ENCODE measurements at regions not wholly inside any gene's neighbourhood (a gene's known extent, or its start where the extent isn't known, plus 50 kb on each side); places are given as distances from the start of the nearest gene placed in this dataset.

- Histone ChIP-seq H3K27me3 (no peaks in the 10 kb centered on the region), H3K27ac (replicated peaks in 1 of 4) (no peak overlapping the region), H3K36me3 (no peaks in the 10 kb centered on the region), H3K9me3 (no peaks in the 10 kb centered on the region), H3K4me3 (no peak overlapping the region), H3K4me1 (no peaks in the 10 kb centered on the region)
- TF ChIP-seq POLR2AphosphoS5 (IDR thresholded peaks at IDR 0.05) (no peak), POLR2A (IDR thresholded peaks at IDR 0.05; ENCODE audit: low read depth) (no peak)
- intact Hi-C loops (cut with DNase I): no loop called here
- DNase-seq (ENCODE audit: extremely low spot score): no peak
- 59% methylated on average over 5 of the region's 5 CpGs for WGBS
Measured at GRCh38 chr14:97921296-97921695, 1124.1 kb downstream of the VRK1 start.

DNA sequence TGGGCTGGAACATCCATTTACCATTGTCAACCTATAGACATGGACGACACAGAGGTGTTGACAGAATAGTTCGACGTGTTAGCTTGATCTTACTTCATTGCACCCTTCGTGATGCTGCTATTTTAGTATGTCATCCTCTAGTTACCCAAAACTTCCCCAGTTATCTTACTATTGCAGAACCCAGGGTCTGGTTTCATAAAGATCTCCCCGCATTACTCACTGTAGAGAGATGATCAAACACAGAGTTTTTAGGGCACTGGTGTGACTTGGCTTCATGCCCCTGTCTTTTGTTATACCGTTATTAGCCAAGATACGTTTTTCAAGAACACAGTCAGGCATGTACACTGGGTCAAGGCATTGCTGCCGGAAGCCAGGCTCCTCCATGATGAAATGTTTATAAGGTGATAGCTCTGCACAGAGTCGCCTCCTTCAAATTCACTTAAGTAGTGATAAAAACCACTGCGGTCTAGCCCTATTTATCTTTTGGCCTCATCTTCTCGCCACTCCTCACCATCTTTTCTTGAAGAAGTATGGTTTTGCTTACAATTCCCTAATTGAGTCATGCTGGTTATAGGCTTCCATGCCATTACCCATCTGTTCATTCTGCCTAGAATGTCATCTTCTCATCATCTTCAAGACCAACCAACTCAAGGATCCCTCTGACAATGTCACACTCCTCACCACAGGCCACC, 1127.9 kb downstream of the VRK1 start:
- H3K27me3 ChIP-seq: no peaks in the 10 kb centered on the region
- no peaks in the 10 kb centered on the region for H3K4me1 ChIP-seq
- intact Hi-C loops (cut with DNase I): no loop called here
- no peaks in the 10 kb centered on the region for H3K9me3 ChIP-seq
- TF ChIP-seq POLR2AphosphoS5 (IDR thresholded peaks at IDR 0.05): no peak
- no peak for TF ChIP-seq CTCF (IDR thresholded peaks at IDR 0.05)
- TF ChIP-seq EP300 (IDR thresholded peaks at IDR 0.05): no peak
- no peak for TF ChIP-seq POLR2A (IDR thresholded peaks at IDR 0.05; ENCODE audit: low read depth)
- DNase-seq (ENCODE audit: extremely low spot score): no peak
- H3K36me3 ChIP-seq: no peaks in the 10 kb centered on the region
- WGBS: 80% methylated on average over 11 of the region's 11 CpGs
- no peak overlapping the region for H3K4me3 ChIP-seq
- H3K27ac ChIP-seq (replicated peaks in 1 of 4): no peak overlapping the region

DNA sequence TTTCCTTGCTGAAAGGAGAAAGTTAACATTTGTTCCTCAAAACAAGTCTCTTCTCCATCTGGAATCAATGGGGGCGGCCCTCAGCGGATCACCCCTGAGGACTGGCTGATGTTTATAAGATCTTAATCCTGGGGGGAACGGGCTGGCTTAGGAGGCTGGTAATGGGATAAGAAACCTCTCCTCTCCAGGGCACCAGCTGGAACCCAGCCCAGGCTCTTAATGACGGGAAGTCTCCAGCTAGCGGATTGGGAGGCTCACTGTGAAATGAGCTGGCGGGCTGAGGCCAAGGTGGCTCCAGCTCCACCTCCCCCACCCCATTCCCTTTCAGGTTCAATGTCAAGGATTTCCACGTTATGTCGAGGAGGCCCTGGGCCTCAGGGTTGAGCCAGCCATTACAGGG, 1133.0 kb downstream of the VRK1 start:
- Histone ChIP-seq H3K4me1 (no peaks in the 10 kb centered on the region), H3K9me3 (no peaks in the 10 kb centered on the region), H3K27me3 (no peaks in the 10 kb centered on the region), H3K36me3 (no peaks in the 10 kb centered on the region), H3K4me3 (no peak overlapping the region), H3K27ac (replicated peaks in 1 of 4) (no peak overlapping the region)
- WGBS: 70% methylated on average over 8 of the region's 8 CpGs
- no peak for DNase-seq (ENCODE audit: extremely low spot score)
- TF ChIP-seq POLR2AphosphoS5 (IDR thresholded peaks at IDR 0.05) (no peak), EP300 (IDR thresholded peaks at IDR 0.05) (no peak), CTCF (IDR thresholded peaks at IDR 0.05) (no peak), POLR2A (IDR thresholded peaks at IDR 0.05; ENCODE audit: low read depth) (no peak)
- intact Hi-C loops (cut with DNase I): no loop called here

GRCh38 chr14:97931273-97931672, 1134.1 kb downstream of the VRK1 start:
- TF ChIP-seq CTCF (IDR thresholded peaks at IDR 0.05): no peak
- no peak for TF ChIP-seq EP300 (IDR thresholded peaks at IDR 0.05)
- TF ChIP-seq POLR2AphosphoS5 (IDR thresholded peaks at IDR 0.05): no peak
- TF ChIP-seq POLR2A (IDR thresholded peaks at IDR 0.05; ENCODE audit: low read depth): no peak
- H3K36me3 ChIP-seq: no peaks in the 10 kb centered on the region
- H3K4me1 ChIP-seq: no peaks in the 10 kb centered on the region
- intact Hi-C loops (cut with DNase I): no loop called here
- no peaks in the 10 kb centered on the region for H3K27me3 ChIP-seq
- no peak overlapping the region for H3K4me3 ChIP-seq
- DNase-seq (ENCODE audit: extremely low spot score): no peak
- 89% methylated on average over 4 of the region's 4 CpGs for WGBS
- H3K9me3 ChIP-seq: no peaks in the 10 kb centered on the region
- no peak overlapping the region for H3K27ac ChIP-seq (replicated peaks in 1 of 4)

- no peaks in the 10 kb centered on the region for H3K27me3 ChIP-seq
- H3K36me3 ChIP-seq: no peaks in the 10 kb centered on the region
- WGBS: 100% methylated on average over 1 of the region's 1 CpG
- H3K4me1 ChIP-seq: no peaks in the 10 kb centered on the region
- H3K4me3 ChIP-seq: no peak overlapping the region
- no peak overlapping the region for H3K27ac ChIP-seq (replicated peaks in 1 of 4)
- no peak for TF ChIP-seq CTCF (IDR thresholded peaks at IDR 0.05)
- no peak for TF ChIP-seq POLR2AphosphoS5 (IDR thresholded peaks at IDR 0.05)
- TF ChIP-seq EP300 (IDR thresholded peaks at IDR 0.05): no peak
- TF ChIP-seq POLR2A (IDR thresholded peaks at IDR 0.05; ENCODE audit: low read depth): no peak
- DNase-seq (ENCODE audit: extremely low spot score): no peak
- intact Hi-C loops (cut with DNase I): no loop called here
- H3K9me3 ChIP-seq: no peaks in the 10 kb centered on the region
Measured at GRCh38 chr14:97942921-97943320, 1145.7 kb downstream of the VRK1 start.
